UCSD-AML1 (cell line): ENCODE measurements at regions not wholly inside any gene's neighbourhood (a gene's known extent, or its start where the extent isn't known, plus 50 kb on each side); places are given as distances from the start of the nearest gene placed in this dataset.
"Not testable (repeated sequence)": the region's sequence is repeated elsewhere in the genome, so short reads cannot be mapped to it uniquely, and the experiment has no call there.

ENCODE experiments used
- DNase-seq: peaks from one replicate; lab custom pipeline; 2025; ENCODE audit not compliant: unreplicated experiment; lab: John Stamatoyannopoulos, UW

DNA sequence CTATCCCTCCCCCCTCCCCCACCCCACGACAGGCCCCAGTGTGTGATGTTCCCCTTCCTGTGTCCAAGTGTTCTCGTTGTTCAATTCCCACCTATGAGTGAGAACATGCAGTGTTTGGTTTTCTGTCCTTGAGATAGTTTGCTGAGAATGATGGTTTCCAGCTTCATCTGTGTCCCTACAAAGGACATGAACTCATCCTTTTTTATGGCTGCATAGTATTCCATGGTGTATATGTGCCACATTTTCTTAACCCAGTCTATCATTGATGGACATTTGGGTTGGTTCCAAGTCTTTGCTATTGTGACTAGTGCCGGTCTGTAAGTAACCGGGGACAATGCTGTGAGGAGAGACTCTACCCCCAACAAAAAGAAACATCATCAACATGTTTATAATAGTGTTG is 217.2 kb downstream of the SEC23IP start:
- DNase-seq = not testable (repeated sequence)

DNA sequence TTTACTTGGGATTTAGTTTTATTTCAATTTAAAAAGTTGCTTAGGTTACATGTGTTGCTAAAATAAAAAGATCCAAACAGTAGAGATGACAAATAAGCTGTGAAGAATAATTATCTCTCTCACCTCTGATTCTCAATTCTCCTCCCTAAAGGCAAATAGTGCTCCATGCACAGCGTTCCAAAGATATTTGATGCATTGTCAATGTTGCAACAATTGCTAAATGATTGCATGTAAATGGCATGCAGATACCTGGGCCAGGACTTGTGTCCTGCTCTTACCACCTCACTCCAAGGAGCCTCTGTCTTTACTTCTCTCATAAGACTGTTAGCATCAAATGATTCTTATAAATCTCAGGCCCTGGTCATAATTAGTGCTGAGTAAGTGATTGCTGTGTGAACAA is 217.7 kb downstream of the SEC23IP start:
- DNase-seq = no peak

DNA sequence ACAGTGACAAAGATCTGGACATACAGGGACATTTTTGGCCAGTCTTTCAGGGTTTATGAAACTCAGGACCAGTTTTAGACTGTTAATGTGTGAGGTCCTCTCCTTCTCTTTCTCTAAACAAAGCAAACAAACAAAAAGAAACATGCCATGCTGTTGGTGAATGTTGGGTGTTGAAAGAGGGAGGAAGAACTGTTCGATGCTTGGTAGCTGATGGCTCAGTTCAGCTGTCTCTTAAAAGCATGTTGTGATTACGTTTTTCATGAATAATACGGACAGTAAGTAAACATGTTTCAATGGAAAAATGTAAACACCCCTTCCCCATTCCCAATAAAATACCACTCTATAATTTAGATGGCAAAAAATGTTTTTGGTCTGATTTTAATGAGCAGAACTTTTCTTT is 219.1 kb downstream of the SEC23IP start:
- no peak for DNase-seq

DNA sequence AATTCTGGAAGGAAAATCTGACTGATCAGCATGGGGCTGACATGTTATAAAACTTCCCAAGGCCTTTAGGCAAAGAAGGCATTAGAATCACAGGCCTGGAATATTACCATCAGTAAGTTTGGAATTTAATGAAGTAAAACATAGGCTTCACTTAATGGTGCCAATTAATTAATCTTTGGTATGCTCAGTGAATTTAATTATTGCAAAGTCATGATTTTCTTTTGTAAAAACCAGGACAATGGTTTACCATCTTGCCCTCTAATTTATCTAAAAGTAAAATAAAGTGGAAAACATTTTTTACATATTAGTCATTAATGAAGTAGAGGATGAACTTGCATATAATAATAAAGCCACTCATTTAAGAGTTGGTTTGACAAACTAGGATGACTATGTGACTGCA is 220.3 kb downstream of the SEC23IP start:
- no peak for DNase-seq

DNA sequence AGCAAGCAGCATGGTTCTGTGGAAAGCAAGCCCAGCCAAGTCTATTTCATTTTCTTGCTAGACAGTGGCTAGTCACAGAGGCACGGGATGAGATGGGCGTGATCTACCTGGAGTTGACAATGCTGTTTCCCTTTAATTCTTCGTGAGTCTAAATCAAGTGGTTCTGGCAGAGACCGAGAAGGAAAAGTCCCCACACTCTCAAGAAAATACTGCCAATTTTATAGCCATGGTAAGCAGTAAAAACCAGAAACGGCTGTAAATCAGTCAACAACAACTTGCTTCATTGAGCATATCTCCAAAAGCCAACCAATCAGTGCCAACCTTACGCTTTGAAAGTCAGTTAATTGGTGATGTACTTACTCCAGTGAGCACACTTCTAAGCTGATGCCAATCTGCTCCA is 223.4 kb downstream of the SEC23IP start:
- no peak for DNase-seq

DNA sequence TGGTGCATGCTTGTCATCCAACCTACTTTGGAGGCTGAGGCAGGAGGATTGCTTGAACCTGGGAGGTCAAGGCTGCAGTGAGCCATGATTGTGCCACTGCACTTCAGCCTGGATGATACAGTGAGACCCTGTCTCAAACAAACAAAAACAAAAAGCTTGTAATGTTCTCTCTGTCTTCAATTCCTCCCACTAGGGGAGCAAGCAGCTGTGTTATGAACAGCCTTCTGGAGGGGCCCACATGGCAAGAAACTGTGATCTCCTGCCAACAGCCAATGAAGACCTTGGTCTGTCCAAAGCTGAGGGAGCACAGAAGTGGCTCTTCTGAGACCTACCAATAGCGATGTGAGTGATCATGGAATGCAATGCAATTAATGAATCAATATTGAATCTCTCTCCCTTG is 229.2 kb downstream of the SEC23IP start:
- DNase-seq = no peak

DNA sequence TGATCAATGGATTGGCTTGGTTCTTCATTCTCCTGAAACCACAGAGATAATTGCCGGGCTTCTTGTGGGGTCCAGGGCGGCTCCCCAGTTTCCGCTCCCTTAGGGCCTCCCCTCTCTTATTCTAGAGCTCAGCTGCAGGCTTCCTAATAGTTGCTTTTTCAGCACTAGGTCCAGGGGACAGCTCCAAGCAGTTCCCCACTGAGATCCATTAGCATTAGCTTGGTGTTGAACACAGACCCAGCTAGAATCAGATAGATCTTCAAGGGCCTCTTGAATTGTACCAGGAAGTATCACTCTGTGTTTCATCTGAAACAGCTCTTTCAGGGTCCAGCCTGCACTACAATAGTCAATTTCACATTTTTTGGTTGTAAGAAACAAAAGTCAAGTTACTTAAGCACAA is 238.7 kb downstream of the SEC23IP start:
- no peak for DNase-seq

DNA sequence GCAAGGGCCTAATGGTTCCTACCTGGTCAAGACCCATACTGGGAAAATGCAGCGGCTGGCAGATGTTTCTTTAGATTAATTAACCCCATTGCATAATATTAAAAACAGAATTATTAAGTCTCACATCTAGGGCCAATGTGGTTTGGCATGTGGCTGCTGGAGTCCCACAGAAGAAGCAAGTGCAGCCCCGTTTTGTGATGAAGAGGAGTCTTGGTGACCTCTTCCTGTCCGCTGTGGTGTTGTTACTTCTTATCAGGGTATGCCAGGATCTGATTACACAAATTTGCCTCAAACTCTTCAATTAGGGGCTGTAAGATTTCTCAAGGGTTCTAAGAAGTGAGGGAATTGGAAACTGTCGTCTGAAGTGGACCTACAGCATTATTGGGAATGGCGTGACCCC is 240.3 kb downstream of the SEC23IP start:
- no peak for DNase-seq

DNA sequence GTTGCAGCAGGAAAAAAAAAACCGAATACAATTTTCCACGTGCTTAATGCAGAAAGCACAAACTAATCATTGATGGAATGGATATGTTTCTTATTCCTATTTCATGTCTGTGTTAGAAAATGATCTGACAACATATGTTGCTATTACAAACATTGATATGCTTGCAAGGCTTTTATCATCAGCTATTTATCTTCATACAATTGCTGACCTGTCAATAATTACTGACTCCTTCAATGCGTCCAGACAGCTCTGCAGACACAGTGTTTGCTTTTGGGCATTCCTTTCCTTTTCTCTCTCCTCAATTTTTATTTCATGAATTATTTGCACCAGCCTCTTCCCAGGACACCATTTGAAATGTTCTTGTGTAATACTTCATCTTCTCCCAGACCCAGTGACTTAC is 246.2 kb downstream of the SEC23IP start:
- DNase-seq = no peak

DNA sequence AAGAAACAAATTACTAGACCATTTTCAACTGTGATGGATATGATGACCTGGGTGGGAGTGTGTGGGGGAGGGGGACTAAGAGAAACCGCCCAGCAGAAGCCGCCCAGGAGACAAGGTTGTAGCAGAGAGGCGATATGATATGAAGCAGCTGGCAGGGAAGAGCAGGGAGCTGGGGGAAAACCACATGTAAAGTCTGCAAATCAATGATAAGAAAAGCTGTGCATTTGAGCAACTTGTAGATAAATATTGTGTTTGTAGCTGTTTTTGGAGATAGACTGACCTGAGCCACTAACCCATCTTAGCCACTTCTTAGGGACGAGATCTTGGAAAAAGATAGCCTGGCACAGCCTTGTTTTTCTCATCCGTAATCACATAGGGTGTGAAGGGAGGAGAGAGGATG is 252.6 kb downstream of the SEC23IP start:
- DNase-seq = no peak

DNA sequence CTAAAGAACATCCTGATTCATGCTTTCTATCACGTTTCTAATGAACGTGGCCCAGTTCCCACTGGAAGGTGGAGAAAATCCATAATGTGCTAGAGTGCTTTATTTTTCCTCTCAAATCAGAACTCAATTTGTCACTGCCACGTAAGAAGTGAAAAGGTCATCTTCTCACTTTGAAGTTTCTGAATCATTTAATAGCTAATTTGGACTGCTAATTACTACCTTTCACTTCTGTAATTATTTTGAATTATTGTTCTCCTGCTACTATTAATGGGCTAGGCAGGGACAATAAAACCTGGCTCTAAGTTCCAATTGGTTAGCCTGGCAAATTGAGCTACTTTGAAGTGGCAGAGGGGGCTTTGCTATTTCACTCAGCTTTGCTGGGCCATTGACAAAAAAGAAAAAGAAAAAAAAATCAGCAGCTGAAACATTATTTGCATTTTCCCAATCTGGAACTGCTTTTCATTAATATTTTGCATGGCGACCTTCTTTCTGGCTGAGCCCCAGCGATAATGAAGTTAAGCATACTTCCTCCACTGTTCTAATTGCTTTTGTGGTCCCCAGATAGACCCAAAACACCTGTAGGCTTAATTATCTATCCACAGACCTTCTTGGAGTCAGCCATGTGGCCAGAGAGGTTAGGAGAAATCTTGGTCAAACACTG is 264.2 kb downstream of the SEC23IP start:
- no peak for DNase-seq

DNA sequence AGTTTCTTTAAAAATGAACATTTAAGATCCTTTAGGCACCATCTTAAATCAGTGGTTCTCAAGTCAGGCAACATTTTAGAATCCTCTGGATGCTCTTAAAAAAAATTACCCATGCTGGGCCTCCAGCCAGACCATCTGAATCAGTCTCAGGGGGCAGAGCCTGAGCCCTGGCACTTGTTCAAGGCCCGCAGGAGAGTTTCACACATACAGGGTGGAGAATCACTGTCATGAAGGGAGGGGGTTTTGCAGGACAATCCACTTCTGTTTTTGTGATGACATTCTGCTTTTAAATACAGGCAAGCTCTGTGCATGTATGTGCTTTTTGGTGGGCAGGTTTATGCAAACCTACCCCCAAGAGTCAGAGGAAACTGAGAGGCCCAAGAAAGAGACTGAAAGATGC is 268.6 kb downstream of the SEC23IP start:
- no peak for DNase-seq

DNA sequence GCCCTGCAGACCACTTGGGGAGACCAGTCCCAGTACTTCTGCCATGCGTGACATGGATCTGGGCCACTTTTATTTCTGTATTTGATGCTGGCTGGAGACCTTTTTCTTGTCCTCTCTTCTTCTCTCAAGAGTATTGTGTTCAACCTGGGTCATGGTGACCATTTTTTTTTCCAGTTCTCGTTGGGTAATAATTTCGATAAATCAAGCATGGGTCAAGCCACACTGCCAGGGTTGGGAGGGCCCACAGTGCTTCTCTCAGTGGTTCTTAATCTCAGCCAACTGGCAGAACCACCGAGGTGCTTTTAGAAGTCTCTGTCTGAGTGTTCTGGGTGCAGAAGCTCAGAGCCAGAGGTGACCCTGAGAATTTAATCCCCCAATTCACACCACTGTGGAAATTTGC is 269.9 kb downstream of the SEC23IP start:
- no peak for DNase-seq

DNA sequence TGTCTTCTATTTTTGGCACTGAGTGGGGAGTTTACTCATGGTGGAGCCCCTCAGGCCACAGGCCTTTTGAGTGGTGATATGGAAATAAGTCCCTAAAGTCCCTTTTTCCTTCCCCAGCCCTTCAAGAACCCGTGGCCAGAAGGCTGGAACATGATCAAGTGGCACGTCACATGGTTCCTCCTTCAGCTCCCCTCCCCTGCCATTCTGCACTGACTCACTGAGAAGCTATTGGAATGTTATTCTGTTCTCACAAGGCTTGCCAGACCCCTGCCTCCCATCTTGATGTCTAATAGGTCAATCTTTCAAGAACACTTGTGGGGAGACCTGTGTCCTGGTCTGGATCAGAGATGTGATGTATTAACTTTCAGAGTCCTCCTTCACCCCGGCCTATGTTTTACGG is 279.8 kb downstream of the SEC23IP start:
- no peak for DNase-seq

DNA sequence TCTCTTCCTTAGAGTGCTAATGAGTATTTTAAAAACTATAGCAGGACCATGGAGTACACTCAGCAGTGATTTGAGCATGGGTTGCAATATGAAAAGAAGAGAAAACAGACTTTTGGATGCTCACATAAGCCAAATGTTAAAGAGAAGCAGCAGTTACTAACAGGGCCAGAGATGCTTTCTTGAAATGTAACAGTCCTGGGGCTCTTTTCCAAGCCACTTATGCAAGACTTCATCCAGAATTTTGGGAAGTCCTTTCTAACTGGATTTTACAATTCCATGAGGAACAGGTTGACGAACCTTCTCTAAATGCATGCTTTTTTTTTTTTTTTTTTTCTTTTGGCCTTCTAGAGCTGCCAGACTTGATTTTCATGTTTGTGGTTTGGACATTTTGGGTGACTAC is 282.0 kb downstream of the SEC23IP start:
- no peak for DNase-seq

DNA sequence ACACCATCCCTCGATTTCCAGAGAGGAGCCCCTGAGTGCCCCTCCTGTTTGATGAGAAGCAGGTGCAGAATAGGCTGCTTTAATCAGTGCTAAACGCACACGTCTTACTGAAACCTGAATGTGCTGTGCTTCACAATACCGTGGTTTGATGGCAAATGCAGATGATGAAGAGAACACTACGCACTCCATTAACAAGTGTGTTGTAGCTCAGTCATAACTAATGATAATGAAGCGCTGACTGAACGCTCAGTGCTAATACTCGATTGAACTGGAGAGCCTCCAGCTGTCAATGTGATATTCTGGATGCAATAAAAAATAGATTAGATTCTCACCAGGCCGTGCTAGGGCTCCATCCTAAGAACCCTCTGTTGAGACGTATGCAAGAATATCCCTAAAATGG is 279.7 kb upstream of the PLPP4 start:
- DNase-seq = no peak

DNA sequence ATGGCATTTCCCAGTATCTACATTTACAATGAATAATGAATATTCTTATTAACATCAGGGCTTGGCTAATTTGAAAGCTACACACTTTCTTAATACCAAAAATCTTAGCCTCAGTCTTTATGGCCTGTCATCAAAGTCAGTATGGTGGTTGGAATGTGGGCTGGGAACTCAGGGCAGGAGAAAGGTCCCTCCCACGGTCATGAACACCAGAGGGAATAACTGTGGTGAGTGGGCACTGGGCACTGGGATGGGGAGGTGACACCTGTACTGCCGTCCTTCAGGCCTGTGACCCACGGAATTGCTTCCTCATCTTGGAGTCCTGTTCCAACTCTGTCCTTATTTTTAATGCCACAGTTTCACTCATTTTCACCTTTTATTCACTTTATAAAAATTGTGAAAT is 276.9 kb upstream of the PLPP4 start:
- DNase-seq = no peak

DNA sequence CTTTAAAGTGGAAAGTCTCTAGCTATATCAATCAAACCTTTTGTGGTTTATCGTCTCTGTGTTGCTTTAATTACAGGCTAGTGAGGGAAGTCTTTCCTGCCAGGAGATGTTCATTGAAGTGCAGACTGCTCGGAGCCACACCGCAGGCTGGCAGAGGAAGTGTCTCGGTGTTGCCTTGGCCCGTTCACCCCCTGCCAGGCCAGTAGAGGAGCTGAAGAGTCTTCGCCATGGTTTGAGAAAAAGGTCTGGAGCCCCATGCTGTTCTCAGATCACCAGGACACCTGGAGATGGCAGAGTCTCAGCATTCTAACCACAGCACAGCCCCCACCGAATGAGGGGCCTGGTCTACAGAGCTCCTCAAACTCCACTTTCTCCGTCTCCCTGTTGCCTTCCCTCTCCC is 275.9 kb upstream of the PLPP4 start:
- no peak for DNase-seq

DNA sequence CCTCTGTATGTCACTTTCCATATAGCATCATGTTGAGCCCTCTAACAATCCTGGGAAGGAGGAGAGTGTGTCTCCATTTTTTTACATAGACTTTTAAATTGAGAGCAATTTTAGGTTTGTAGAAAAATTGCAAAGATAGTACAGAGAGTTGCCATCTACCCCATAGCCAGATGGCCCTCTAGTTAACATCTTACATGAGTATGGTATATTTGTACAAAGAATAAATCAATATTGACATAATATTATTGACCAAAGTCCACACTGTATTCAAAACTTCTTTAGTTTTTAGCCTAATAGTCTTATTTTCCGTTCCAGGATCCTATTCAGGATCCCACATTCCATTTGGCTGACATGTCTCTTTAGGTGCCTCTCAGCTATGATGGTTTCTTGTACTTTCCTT is 274.6 kb upstream of the PLPP4 start:
- no peak for DNase-seq

DNA sequence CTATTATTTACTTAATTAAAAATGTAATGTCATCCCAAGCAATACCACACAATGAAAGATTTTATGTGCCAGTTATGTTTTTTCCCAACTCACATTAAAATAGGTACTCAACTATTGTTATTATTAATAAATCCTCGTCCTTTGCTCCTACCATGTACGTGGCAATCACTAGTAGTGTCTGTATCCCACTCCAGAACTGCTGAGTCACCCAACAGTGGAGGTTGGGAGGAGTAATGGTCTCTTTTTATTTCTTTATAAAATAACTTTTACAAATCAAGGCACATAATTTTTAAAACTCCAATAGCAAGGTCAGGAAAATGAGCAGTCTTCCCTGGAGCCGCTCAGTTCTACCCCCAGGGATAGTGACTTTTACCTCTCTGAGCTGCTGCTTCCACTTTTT is 273.5 kb upstream of the PLPP4 start:
- DNase-seq = no peak

DNA sequence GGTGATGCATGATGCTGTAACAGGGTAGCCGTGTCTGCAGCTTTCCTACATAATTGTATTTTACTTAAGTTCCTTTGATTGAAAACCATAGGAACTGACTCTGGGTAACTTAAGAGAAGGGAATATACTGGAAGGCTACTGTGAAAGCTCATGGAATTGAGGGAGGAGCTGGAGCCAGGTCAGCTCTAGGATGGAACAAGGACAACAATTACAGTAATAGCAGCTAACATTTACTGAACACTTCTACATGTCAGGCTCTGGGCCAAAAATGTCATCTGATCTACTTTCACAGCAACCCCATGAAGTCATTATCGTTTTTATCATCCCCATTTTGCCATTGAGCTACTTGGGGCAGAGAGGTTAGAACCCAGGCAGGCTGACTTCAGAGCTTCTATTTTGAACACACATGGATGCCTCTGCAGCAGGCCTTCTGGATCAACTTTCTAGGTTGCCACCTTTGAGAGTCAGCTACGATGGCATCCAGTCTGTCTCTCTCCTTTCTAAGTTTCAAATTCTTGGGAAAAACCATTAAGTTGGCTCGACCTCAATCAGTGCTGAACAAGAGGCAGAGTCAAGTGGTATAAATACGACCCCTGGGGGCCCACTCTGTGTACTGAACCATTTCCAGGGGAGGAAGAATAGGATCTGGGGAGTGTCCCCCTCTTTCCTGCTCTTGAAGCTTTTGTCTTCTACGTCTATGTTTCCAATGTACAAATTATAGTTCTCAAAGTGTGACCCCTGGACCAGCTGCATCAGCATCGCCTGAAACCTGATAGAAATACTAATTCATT is 272.3 kb upstream of the PLPP4 start:
- no peak for DNase-seq

DNA sequence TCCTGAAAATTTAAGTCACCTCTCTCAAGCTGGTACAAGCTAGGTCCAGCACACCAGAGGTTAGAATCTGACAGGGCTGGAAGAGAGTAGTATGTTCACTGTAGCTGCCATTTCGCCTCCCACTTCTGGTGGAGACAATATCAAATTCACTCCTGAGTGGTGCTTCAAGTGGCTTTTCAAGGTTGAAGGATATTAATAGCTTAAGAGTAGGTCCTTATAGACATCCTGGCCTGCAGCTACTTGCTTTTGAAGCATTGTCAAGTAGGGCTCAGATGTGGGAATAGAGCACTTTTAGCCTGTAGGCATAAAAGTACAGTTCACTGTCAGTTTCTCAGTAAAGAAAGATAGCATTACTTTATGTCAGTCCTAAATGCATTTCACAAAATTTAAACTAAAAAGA is 270.5 kb upstream of the PLPP4 start:
- no peak for DNase-seq

DNA sequence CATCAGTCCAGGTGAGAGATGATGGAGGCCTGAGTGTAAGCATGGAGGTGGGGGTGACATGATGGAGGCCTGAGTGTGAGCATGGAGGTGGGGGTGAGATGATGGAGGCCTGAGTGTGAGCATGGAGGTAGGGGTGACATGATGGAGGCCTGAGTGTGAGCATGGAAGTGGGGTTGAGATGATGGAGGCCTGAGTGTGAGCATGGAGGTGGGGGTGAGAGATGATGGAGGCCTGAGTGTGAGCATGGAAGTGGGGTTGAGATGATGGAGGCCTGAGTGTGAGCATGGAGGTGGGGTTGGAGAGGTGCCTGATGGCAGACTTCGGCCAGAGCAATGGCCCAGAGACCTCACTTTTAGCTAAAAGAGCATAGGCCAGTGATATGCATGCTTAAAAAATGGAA is 269.9 kb upstream of the PLPP4 start:
- DNase-seq = not testable (repeated sequence)
